ENCODE measurements at regions not wholly inside any gene's neighbourhood (a gene's known extent, or its start where the extent isn't known, plus 50 kb on each side); places are given as distances from the start of the nearest gene placed in this dataset.

GRCh38 chr3:95751509-95751908 is 1062.9 kb upstream of the EPHA6 start:
- Mint-ChIP-seq H3K4me1 (ENCODE audit: low read depth, unreplicated experiment) (peaks cover 4% of the 10 kb centered on the region), H3K4me3 (ENCODE audit: unreplicated experiment) (no peak overlapping the region), H3K36me3 (ENCODE audit: low read depth, unreplicated experiment) (no peaks in the 10 kb centered on the region), H3K27me3 (ENCODE audit: low read depth, unreplicated experiment) (no peaks in the 10 kb centered on the region), H3K9me3 (ENCODE audit: unreplicated experiment) (no peaks in the 10 kb centered on the region), H3K27ac (ENCODE audit: unreplicated experiment) (no peak overlapping the region)
- no peak overlapping the region for H3K4me2 ChIP-seq (ENCODE audit: low read length)
- TF ChIP-seq CTCF (IDR thresholded peaks at IDR 0.05; ENCODE audit: insufficient read depth, low read depth, low read length) (no peak), EZH2 (IDR thresholded peaks at IDR 0.05; ENCODE audit: insufficient read depth, low read length) (no peak)
- no peaks in the 10 kb centered on the region for H3K36me3 ChIP-seq (ENCODE audit: insufficient read depth, low read length)
- H3K9ac ChIP-seq (ENCODE audit: low read length) = no peak overlapping the region
- H3K27me3 ChIP-seq (ENCODE audit: insufficient read depth, low read length) = no peaks in the 10 kb centered on the region
- H3K79me2 ChIP-seq (ENCODE audit: insufficient read depth, low read length) = no peaks in the 10 kb centered on the region
- no peak overlapping the region for H2AFZ ChIP-seq (ENCODE audit: low read depth, low read length)
- H4K20me1 ChIP-seq (ENCODE audit: insufficient read depth, low read length) = no peaks in the 10 kb centered on the region
- H3K9me3 ChIP-seq (ENCODE audit: insufficient read depth, low read depth, low read length) = no peaks in the 10 kb centered on the region
- no peak for FAIRE-seq
- no peaks in the 10 kb centered on the region for H3K4me1 ChIP-seq (ENCODE audit: insufficient read depth, low read length)
- H3K4me3 ChIP-seq (ENCODE audit: insufficient read depth, low read depth, low read length) = no peak overlapping the region
- no peak for DNase-seq (ENCODE audit: low read depth)
- H3K27ac ChIP-seq (ENCODE audit: low read depth, low read length) = no peak overlapping the region

- H3K4me3 ChIP-seq (ENCODE audit: insufficient read depth, low read depth, low read length) = no peak overlapping the region
- no peaks in the 10 kb centered on the region for H3K9me3 ChIP-seq (ENCODE audit: insufficient read depth, low read depth, low read length)
- no peak overlapping the region for H3K4me3 Mint-ChIP-seq (ENCODE audit: unreplicated experiment)
- no peak overlapping the region for H3K9ac ChIP-seq (ENCODE audit: low read length)
- peaks cover 4% of the 10 kb centered on the region for H3K4me1 Mint-ChIP-seq (ENCODE audit: low read depth, unreplicated experiment)
- H3K27ac ChIP-seq (ENCODE audit: low read depth, low read length) = no peak overlapping the region
- no peak for FAIRE-seq
- no peaks in the 10 kb centered on the region for H3K4me1 ChIP-seq (ENCODE audit: insufficient read depth, low read length)
- H3K27me3 Mint-ChIP-seq (ENCODE audit: low read depth, unreplicated experiment) = no peaks in the 10 kb centered on the region
- H3K27ac Mint-ChIP-seq (ENCODE audit: unreplicated experiment) = no peak overlapping the region
- DNase-seq (ENCODE audit: low read depth) = no peak
- TF ChIP-seq EZH2 (IDR thresholded peaks at IDR 0.05; ENCODE audit: insufficient read depth, low read length) (no peak), CTCF (IDR thresholded peaks at IDR 0.05; ENCODE audit: insufficient read depth, low read depth, low read length) (no peak)
- H3K36me3 ChIP-seq (ENCODE audit: insufficient read depth, low read length) = no peaks in the 10 kb centered on the region
- H2AFZ ChIP-seq (ENCODE audit: low read depth, low read length) = no peak overlapping the region
- H4K20me1 ChIP-seq (ENCODE audit: insufficient read depth, low read length) = no peaks in the 10 kb centered on the region
- no peaks in the 10 kb centered on the region for H3K36me3 Mint-ChIP-seq (ENCODE audit: low read depth, unreplicated experiment)
- H3K9me3 Mint-ChIP-seq (ENCODE audit: unreplicated experiment) = no peaks in the 10 kb centered on the region
- H3K4me2 ChIP-seq (ENCODE audit: low read length) = no peak overlapping the region
- H3K27me3 ChIP-seq (ENCODE audit: insufficient read depth, low read length) = no peaks in the 10 kb centered on the region
- H3K79me2 ChIP-seq (ENCODE audit: insufficient read depth, low read length) = no peaks in the 10 kb centered on the region
Measured at GRCh38 chr3:95752199-95752598, 1062.2 kb upstream of the EPHA6 start.

- no peak overlapping the region for H3K27ac Mint-ChIP-seq (ENCODE audit: unreplicated experiment)
Measured at GRCh38 chr3:95758707-95759106, 1055.7 kb upstream of the EPHA6 start.

More at GRCh38 chr3:95758707-95759106, 1055.7 kb upstream of the EPHA6 start:
- Histone ChIP-seq H3K4me1 (ENCODE audit: insufficient read depth, low read length) (no peaks in the 10 kb centered on the region), H3K36me3 (ENCODE audit: insufficient read depth, low read length) (no peaks in the 10 kb centered on the region), H2AFZ (ENCODE audit: low read depth, low read length) (no peak overlapping the region), H3K9me3 (ENCODE audit: insufficient read depth, low read depth, low read length) (peaks cover 5% of the 10 kb centered on the region), H3K4me3 (ENCODE audit: insufficient read depth, low read depth, low read length) (no peak overlapping the region), H4K20me1 (ENCODE audit: insufficient read depth, low read length) (no peaks in the 10 kb centered on the region), H3K79me2 (ENCODE audit: insufficient read depth, low read length) (no peaks in the 10 kb centered on the region), H3K9ac (ENCODE audit: low read length) (no peak overlapping the region), H3K4me2 (ENCODE audit: low read length) (no peak overlapping the region), H3K27me3 (ENCODE audit: insufficient read depth, low read length) (no peaks in the 10 kb centered on the region), H3K27ac (ENCODE audit: low read depth, low read length) (no peak overlapping the region)
- Mint-ChIP-seq H3K4me3 (ENCODE audit: unreplicated experiment) (no peak overlapping the region), H3K36me3 (ENCODE audit: low read depth, unreplicated experiment) (no peaks in the 10 kb centered on the region), H3K9me3 (ENCODE audit: unreplicated experiment) (no peaks in the 10 kb centered on the region), H3K4me1 (ENCODE audit: low read depth, unreplicated experiment) (no peaks in the 10 kb centered on the region), H3K27me3 (ENCODE audit: low read depth, unreplicated experiment) (no peaks in the 10 kb centered on the region)
- no peak for TF ChIP-seq CTCF (IDR thresholded peaks at IDR 0.05; ENCODE audit: insufficient read depth, low read depth, low read length)
- TF ChIP-seq EZH2 (IDR thresholded peaks at IDR 0.05; ENCODE audit: insufficient read depth, low read length) = no peak
- no peak for DNase-seq (ENCODE audit: low read depth)
- no peak for FAIRE-seq

Measured in astrocyte (in vitro differentiated cells and primary cell).